ENCODE measurements at regions not wholly inside any gene's neighbourhood (a gene's known extent, or its start where the extent isn't known, plus 50 kb on each side); places are given as distances from the start of the nearest gene placed in this dataset.
A peak's percentile ranks its signal among the peaks of the same experiment; 100 is the strongest.

DNA sequence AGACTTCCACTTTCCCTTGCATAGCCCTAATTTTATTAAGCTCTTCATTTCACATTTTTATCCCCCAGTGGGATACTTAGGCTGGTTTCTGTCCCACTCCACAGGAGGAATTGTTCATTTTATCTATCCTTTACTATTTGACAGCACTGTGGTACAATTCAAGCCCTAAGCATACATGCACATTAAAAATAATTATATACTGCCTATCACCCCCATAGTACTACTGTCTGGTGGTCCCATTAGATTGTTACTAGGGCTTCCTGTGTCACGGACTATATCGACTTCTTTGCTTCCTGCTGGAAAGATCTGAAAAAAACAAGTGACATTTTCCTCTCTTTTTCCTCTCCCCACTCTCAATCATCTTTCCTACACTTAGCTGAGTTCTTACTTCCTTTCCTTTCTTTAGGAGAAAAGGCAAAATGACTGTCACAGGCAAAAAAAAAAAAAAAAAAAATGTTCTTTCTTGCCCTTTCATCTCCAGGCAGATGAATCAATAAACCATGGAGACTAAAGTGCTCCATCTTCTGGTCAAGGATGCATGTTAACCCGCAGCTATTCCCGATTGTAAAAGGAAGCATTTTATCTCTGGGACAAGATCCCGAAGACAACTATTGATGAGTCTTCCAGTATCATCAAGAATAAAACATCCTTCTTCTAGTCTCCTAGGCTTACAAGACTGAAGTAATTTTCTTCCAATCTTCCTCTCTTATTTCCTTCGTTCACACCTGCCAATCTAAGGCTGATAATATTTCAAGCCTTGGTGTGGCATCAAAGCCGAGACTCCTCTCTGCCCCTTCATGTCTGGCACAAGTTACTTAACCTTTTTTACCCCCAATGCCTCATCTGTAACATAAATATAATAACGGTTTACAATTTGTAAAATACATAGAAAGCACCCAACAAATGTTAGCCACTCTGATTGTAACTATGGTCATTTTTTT lies 94.4 kb upstream of the PLEKHG7 start:
- Mint-ChIP-seq H3K9me3 (no peaks in the 10 kb centered on the region), H3K27ac (ENCODE audit: low read depth) (peak overlapping the region; percentile 87), H3K27me3 (no peaks in the 10 kb centered on the region), H3K4me3 (peak overlapping the region; percentile 27), H3K36me3 (ENCODE audit: insufficient read depth) (no peaks in the 10 kb centered on the region), H3K4me1 (peaks cover 12% of the 10 kb centered on the region)
- ATAC-seq (replicated peaks; ENCODE audit: extremely low read depth, poor library complexity, severe bottlenecking) (no peak), DNase-seq (ENCODE audit: low spot score in 2 of 2) (no peak)

GRCh38 chr12:92606956-92607355 lies 95.8 kb upstream of the PLEKHG7 start:
- H3K9me3 Mint-ChIP-seq, result peaks cover 2% of the 10 kb centered on the region
- ATAC-seq (replicated peaks; ENCODE audit: extremely low read depth, poor library complexity, severe bottlenecking) (no peak), DNase-seq (ENCODE audit: low spot score in 2 of 2) (no peak)
- H3K4me1 Mint-ChIP-seq, result peaks cover 13% of the 10 kb centered on the region
- no peak overlapping the region for H3K4me3 Mint-ChIP-seq
- H3K36me3 Mint-ChIP-seq (ENCODE audit: insufficient read depth), result no peaks in the 10 kb centered on the region
- H3K27ac Mint-ChIP-seq (ENCODE audit: low read depth), result no peak overlapping the region
- H3K27me3 Mint-ChIP-seq, result no peaks in the 10 kb centered on the region

DNA sequence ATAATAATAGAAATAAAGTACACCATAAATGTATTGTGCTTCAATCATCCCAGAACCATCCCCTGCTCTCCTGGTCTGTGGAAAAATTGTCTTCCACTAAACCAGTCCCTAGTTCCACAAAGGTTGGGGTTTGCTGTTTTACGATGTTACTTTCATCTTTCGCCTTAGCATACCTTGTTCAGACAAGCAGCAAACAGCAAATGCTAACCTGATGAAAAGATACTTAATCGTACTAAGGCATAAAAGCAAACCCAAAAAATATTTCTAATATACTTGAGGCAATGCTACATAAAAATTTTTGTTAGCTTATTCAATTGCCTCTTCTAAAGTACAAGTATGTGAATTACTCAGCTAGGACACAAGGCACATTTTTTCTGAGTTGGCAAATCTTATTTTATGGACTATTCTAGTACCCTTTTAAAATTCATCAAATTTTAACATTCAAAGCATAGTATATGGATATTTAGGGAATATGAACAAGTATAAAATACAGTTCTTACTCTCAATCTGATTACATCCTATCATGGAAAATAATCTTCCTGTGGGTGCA lies 97.1 kb upstream of the PLEKHG7 start:
- H3K9me3 Mint-ChIP-seq, result peaks cover 11% of the 10 kb centered on the region
- ATAC-seq (replicated peaks; ENCODE audit: extremely low read depth, poor library complexity, severe bottlenecking), result no peak
- no peaks in the 10 kb centered on the region for H3K36me3 Mint-ChIP-seq (ENCODE audit: insufficient read depth)

GRCh38 chr12:92604786-92605185 lies 98.0 kb upstream of the PLEKHG7 start:
- no peaks in the 10 kb centered on the region for H3K27me3 Mint-ChIP-seq
- H3K4me3 Mint-ChIP-seq, result no peak overlapping the region
- peaks cover 14% of the 10 kb centered on the region for H3K9me3 Mint-ChIP-seq
- peaks cover 16% of the 10 kb centered on the region for H3K4me1 Mint-ChIP-seq
- no peak overlapping the region for H3K27ac Mint-ChIP-seq (ENCODE audit: low read depth)
- ATAC-seq (replicated peaks; ENCODE audit: extremely low read depth, poor library complexity, severe bottlenecking) (no peak), DNase-seq (ENCODE audit: low spot score in 2 of 2) (no peak)
- no peaks in the 10 kb centered on the region for H3K36me3 Mint-ChIP-seq (ENCODE audit: insufficient read depth)

More for the DNA sequence above, 97.1 kb upstream of the PLEKHG7 start:
- Mint-ChIP-seq H3K27me3 (no peaks in the 10 kb centered on the region), H3K27ac (ENCODE audit: low read depth) (no peak overlapping the region), H3K4me3 (no peak overlapping the region), H3K4me1 (peaks cover 16% of the 10 kb centered on the region)
- no peak for DNase-seq (ENCODE audit: low spot score in 2 of 2)

DNA sequence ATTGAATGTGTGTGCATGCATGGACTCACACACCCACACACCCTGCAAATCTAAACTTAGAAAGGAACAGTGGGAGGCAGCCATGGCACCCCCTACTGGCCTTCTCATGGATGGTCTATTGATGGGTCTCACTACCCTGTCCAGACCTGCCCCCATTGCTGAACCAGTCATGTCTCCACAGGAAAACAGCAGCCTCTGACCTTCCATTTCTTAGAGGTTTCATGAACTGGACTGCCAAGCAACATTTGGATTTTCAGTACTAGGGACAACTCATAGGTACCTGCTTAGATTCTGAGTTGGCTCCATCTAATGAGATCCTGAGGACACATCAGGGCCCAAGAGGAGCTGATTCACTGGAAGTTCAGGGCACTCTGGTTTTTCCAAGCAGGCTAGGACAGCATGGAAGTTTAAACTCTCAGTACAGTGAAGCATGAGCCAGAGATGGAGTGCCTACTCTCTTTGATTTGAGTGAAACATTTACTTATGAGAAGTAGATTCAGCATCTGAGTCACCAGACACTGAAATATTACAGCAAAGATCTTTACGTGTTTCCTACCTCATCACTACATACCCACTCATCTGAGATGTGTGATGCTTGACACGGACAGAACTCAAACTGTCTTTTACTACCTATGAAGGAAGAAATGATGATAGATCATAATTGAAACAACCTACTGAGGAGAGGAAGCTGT lies 98.9 kb upstream of the PLEKHG7 start:
- peaks cover 23% of the 10 kb centered on the region for H3K9me3 Mint-ChIP-seq
- DNase-seq (ENCODE audit: low spot score in 2 of 2), result no peak

DNA sequence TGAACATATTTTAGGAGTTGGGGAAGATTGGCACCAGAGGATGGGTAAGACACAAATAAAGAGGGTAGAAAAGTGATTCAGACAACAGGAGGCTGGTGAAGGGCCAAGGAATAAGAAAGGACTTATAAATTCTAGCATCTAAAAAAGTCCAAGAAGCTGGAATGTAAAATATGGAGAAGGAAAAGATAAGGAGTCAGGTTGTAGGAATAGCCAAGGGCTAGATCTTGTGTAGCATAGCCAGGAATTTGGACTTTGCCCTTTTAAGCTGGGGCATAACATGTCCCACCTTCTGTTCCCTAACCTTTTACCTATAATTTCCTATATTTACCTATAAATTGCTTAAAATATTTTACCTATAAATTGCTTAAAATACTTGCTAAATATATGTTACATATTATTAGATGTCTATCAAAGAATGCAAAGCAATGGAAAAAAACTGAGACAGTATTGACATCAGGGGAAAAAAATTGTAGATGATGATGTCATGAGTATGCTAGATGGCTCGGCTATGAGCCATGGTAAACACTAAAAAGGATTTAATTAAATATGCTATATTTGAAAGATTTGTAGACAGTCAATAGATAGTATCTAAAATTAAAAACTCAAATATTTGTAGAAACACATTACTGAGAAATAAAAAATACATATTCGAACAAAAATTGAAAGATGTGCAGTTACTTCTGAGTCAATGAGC lies 99.7 kb upstream of the PLEKHG7 start:
- Mint-ChIP-seq H3K9me3 (peaks cover 28% of the 10 kb centered on the region), H3K27me3 (no peaks in the 10 kb centered on the region), H3K36me3 (ENCODE audit: insufficient read depth) (no peaks in the 10 kb centered on the region), H3K27ac (ENCODE audit: low read depth) (no peak overlapping the region), H3K4me3 (no peak overlapping the region), H3K4me1 (peaks cover 7% of the 10 kb centered on the region)
- no peak for ATAC-seq (replicated peaks; ENCODE audit: extremely low read depth, poor library complexity, severe bottlenecking)
- no peak for DNase-seq (ENCODE audit: low spot score in 2 of 2)

More for the DNA sequence above, 98.9 kb upstream of the PLEKHG7 start:
- peak; percentile 60 for ATAC-seq (replicated peaks; ENCODE audit: extremely low read depth, poor library complexity, severe bottlenecking)
- H3K27me3 Mint-ChIP-seq, result no peaks in the 10 kb centered on the region
- no peak overlapping the region for H3K4me3 Mint-ChIP-seq
- H3K27ac Mint-ChIP-seq (ENCODE audit: low read depth), result no peak overlapping the region
- H3K4me1 Mint-ChIP-seq, result peaks cover 15% of the 10 kb centered on the region
- H3K36me3 Mint-ChIP-seq (ENCODE audit: insufficient read depth), result no peaks in the 10 kb centered on the region

GRCh38 chr12:92602476-92602875 lies 100.3 kb upstream of the PLEKHG7 start:
- Mint-ChIP-seq H3K9me3 (peaks cover 28% of the 10 kb centered on the region), H3K36me3 (ENCODE audit: insufficient read depth) (no peaks in the 10 kb centered on the region), H3K27me3 (no peaks in the 10 kb centered on the region), H3K4me3 (no peak overlapping the region), H3K4me1 (peaks cover 5% of the 10 kb centered on the region), H3K27ac (ENCODE audit: low read depth) (no peak overlapping the region)
- ATAC-seq (replicated peaks; ENCODE audit: extremely low read depth, poor library complexity, severe bottlenecking) (no peak), DNase-seq (ENCODE audit: low spot score in 2 of 2) (no peak)

DNA sequence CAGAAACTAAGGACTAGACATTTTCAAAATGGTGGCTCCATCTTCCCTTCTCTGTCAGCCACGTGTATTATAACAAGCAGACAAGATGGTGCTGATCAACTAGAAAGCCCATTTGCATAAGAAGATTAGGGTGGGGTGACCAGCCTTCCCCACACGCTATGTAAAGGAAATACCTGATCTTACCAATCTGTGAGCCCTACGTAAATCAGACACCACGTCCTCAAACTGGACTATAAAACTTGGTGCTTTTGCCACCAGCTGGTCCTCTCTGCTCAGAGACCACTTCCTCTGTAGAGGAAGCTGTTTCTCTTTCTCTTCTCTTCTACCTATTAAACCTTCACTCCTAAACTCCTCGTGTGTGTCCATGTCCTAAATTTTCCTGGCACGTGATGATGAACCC lies 101.1 kb upstream of the PLEKHG7 start:
- peak overlapping the region; percentile 4 for H3K27ac Mint-ChIP-seq (ENCODE audit: low read depth)
- DNase-seq (ENCODE audit: low spot score in 2 of 2), result no peak
- H3K4me1 Mint-ChIP-seq, result peaks cover 5% of the 10 kb centered on the region
- H3K27me3 Mint-ChIP-seq, result no peaks in the 10 kb centered on the region
- ATAC-seq (replicated peaks; ENCODE audit: extremely low read depth, poor library complexity, severe bottlenecking), result peak; percentile 46
- no peak overlapping the region for H3K4me3 Mint-ChIP-seq
- no peaks in the 10 kb centered on the region for H3K36me3 Mint-ChIP-seq (ENCODE audit: insufficient read depth)
- H3K9me3 Mint-ChIP-seq, result peaks cover 28% of the 10 kb centered on the region

DNA sequence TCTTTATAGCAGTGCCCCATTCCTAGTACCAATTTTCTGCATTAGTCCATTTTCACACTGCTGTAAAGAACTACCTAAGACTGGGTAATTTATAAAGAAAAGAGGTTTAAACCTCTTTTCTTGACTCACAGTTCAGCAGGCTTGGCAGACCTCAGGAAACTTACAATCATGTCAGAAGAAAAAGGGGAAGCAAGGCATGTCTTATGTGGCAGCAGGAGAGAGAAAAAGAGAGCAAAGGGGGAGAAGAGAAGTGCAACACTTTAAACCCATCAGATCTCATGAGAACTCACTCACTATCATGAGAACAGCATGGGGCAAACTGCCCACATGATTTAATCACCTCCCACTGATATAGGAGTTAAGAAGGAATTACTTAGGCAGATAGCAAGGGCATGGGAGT lies 101.6 kb upstream of the PLEKHG7 start:
- ATAC-seq (replicated peaks; ENCODE audit: extremely low read depth, poor library complexity, severe bottlenecking), result no peak
- no peak for DNase-seq (ENCODE audit: low spot score in 2 of 2)
- no peaks in the 10 kb centered on the region for H3K36me3 Mint-ChIP-seq (ENCODE audit: insufficient read depth)
- H3K27me3 Mint-ChIP-seq, result no peaks in the 10 kb centered on the region
- peaks cover 28% of the 10 kb centered on the region for H3K9me3 Mint-ChIP-seq
- H3K27ac Mint-ChIP-seq (ENCODE audit: low read depth), result peak overlapping the region; percentile 1
- no peak overlapping the region for H3K4me3 Mint-ChIP-seq
- H3K4me1 Mint-ChIP-seq, result peaks cover 5% of the 10 kb centered on the region

- DNase-seq (ENCODE audit: low spot score in 2 of 2), result no peak
- Mint-ChIP-seq H3K4me3 (no peak overlapping the region), H3K9me3 (peaks cover 28% of the 10 kb centered on the region), H3K36me3 (ENCODE audit: insufficient read depth) (peaks cover 2% of the 10 kb centered on the region), H3K4me1 (peaks cover 12% of the 10 kb centered on the region), H3K27me3 (no peaks in the 10 kb centered on the region), H3K27ac (ENCODE audit: low read depth) (peak overlapping the region; percentile 32)
- ATAC-seq (replicated peaks; ENCODE audit: extremely low read depth, poor library complexity, severe bottlenecking), result no peak
Measured at GRCh38 chr12:92600052-92600451, 102.7 kb upstream of the PLEKHG7 start.

GRCh38 chr12:92597997-92598396 lies 104.8 kb upstream of the PLEKHG7 start:
- DNase-seq (ENCODE audit: low spot score in 2 of 2), result no peak
- H3K9me3 Mint-ChIP-seq, result peaks cover 28% of the 10 kb centered on the region
- no peak overlapping the region for H3K4me3 Mint-ChIP-seq
- peaks cover 30% of the 10 kb centered on the region for H3K4me1 Mint-ChIP-seq
- ATAC-seq (replicated peaks; ENCODE audit: extremely low read depth, poor library complexity, severe bottlenecking), result no peak
- H3K27me3 Mint-ChIP-seq, result no peaks in the 10 kb centered on the region
- H3K27ac Mint-ChIP-seq (ENCODE audit: low read depth), result no peak overlapping the region
- H3K36me3 Mint-ChIP-seq (ENCODE audit: insufficient read depth), result peaks cover 9% of the 10 kb centered on the region

- H3K27ac Mint-ChIP-seq (ENCODE audit: low read depth), result peak overlapping the region; percentile 98
- H3K4me3 Mint-ChIP-seq, result no peak overlapping the region
- no peaks in the 10 kb centered on the region for H3K27me3 Mint-ChIP-seq
- peaks cover 28% of the 10 kb centered on the region for H3K9me3 Mint-ChIP-seq
- DNase-seq (ENCODE audit: low spot score in 2 of 2) (no peak), ATAC-seq (replicated peaks; ENCODE audit: extremely low read depth, poor library complexity, severe bottlenecking) (no peak)
- peaks cover 34% of the 10 kb centered on the region for H3K4me1 Mint-ChIP-seq
- H3K36me3 Mint-ChIP-seq (ENCODE audit: insufficient read depth), result peaks cover 11% of the 10 kb centered on the region
Measured at GRCh38 chr12:92597118-92597517, 105.7 kb upstream of the PLEKHG7 start.

All from central memory CD8-positive, alpha-beta T cell (primary cell).